ENCODE measurements at regions not wholly inside any gene's neighbourhood (a gene's known extent, or its start where the extent isn't known, plus 50 kb on each side); places are given as distances from the start of the nearest gene placed in this dataset.
"Not testable (repeated sequence)": the region's sequence is repeated elsewhere in the genome, so short reads cannot be mapped to it uniquely, and the experiment has no call there.

DNA sequence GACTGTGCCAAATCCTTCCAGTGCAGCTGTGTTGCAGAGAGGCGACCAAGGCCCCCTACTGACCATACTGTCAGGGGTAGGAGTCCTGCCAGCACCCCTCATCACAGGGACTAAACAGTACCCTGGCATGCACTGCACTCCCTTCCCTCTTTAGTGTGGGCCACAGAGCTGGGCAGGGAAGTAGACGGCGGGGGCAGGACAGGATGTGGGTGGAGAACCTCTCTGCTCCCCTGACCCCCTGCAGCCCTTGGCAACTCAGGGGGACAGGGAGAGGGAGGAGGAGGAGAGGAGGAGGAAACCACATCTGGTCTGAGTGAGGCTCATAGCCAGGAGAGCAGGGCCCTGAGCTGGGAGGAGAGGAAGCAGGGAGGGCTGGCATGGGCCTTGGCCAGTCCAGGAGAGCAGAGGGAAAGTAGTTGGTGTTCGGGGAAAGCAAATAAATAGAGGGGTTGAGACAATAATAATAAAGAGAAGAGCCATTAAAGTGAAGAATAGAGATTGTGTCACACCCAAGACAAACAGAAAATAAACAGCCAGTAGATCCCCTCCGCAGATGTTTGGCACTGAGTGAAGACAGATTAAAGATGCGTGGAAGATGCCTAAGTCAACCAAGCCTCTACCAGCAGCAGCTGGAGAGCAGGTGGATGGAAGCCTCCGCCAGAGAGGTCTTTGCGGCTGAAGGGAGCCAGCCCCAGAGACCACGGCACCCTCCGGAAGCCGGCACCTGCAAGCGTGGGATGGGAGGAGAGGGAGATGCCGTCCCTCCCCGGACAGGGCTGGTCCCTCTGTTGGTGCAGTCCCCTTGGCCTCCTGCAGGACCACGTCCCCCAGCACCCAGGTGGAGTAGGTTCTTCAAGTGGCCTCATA is 61.5 kb downstream of the RPUSD4 start:
- no peak for DNase-seq

- DNase-seq: no peak
These were observed 63.1 kb downstream of the RPUSD4 start for GRCh38 chr11:126148317-126148716.

DNA sequence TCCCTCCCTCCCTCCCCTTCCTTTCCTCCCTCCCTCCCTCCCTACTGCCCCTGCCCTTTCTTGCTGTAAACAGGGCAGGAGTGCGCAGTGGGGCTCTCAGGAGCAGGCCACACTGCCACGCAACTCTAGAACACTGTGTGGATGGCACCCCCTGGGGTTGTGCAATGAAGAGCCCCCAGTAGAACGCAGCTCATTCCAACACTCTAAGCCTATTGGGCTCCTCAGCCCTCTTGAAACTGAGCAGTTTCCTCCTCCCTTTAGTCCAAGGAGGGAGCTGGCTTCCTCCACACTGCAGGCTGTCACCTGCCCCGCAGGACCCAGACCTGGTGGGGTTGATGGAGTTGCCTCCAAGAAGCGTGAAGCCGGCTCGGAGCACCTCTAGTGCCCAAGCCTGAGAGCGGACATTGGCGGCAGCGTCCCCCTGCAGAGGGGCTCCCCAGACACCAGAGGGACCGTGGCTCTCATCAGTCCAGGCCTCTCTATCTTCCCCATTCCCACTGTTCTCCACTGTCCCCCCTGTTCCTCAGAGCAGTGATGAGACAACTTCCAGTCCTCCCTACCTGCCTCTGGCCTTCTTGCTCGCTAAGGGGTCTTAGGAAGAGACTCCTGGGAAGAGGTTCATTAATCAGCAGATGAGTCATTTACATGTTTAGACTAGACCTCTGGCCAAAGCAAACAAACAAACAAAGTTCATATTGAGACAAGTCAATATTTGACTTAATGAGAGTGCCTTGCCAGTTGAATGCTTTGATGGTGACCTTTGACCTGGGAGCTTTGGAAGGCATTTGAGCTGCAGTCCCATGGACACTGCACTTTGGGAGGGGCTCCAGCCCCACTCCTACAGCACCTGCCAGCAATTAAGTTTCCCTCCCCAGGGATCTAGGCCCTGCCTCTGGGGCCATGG is 64.0 kb downstream of the RPUSD4 start:
- DNase-seq: no peak

DNA sequence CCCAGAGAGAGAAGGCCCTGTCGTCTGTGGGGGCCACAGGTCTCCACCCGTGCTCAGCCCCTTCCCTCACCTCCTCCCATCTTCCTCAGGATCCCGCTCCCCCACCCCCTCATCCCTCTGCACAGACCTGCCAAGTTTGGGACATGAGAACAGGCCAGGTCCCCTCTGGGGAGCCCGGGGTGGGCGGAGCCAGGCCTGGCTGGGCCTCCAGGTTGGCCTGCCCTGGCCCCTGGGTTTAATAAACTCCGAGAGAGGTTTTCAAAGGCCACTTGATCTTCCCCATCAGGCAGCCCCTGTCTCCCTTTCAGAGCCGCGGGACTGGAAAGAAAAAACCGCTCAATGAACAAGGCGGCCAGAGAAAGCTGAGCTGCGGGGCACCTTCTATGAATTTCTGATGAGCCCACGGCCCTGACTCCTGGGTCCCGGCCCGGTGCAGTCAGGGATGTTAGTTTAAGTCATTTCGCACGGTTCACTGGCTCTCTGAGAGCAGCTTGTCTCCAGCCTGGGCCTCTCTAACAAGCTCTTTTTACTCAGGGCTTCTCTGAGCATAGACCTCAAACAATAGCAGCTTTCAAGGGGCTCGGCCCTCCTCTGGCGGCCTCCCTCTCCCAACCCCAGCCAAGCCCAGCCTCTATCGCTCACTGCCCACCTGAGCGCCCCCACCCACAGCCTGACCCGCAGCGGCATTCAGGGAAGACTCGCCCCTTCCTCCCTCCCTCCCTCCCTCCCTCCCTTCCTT is 64.8 kb downstream of the RPUSD4 start:
- no peak for DNase-seq

DNA sequence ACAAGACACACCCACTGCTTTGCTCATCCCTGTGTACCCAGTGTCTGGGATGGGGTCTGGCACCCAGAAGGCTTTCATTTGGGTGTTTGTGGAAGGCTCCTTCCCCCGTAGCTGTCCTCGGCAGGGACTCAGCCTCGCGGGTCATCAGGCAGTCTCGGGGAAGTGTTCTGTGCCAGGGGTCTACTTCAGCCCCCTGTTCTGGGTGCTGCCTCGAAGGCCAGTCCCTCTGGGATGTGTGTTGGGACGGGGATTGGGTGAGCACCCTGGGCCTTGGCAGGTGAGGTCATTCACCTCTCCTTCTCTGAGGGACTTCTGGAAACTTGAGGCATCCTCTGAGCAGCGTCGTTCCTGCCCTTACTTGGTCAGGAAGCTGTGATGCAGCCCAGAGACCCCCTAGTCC is 65.5 kb downstream of the RPUSD4 start:
- DNase-seq: no peak

DNA sequence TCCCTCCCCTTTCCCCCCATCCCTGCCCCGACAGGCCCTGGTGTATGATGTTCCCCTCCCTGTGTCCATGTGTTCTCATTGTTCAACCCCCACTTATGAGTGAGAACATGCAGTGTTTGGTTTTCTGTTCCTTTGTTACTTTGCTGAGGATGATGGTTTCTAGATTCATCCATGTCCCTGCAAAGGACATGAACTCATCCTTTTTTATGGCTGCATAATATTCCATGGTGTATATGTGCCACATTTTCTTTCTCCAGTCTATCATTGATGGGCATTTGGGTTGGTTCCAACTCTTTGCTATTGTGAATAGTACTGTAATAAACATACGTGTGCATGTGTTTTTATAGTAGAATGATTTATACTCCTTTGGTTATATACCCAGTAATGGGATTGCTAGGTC is 68.0 kb downstream of the RPUSD4 start:
- not testable (repeated sequence) for DNase-seq

- DNase-seq: peak; percentile 23
These were observed 70.5 kb downstream of the RPUSD4 start for GRCh38 chr11:126140926-126141280.

- no peak for DNase-seq
These were observed 71.1 kb downstream of the RPUSD4 start for GRCh38 chr11:126140201-126140925.

GRCh38 chr11:126139111-126140091 is 72.0 kb downstream of the RPUSD4 start:
- DNase-seq: no peak

GRCh38 chr11:126138636-126139035 is 72.8 kb downstream of the RPUSD4 start:
- DNase-seq: no peak

- DNase-seq: no peak
These were observed 74.3 kb downstream of the RPUSD4 start for GRCh38 chr11:126137136-126137535.

- DNase-seq: no peak
These were observed 73.8 kb upstream of the CDON start for GRCh38 chr11:126136507-126136906.

- no peak for DNase-seq
These were observed 72.8 kb upstream of the CDON start for GRCh38 chr11:126135235-126136176.

GRCh38 chr11:126134461-126135155 is 71.9 kb upstream of the CDON start:
- no peak for DNase-seq

- no peak for DNase-seq
These were observed 71.2 kb upstream of the CDON start for GRCh38 chr11:126133901-126134300.

DNA sequence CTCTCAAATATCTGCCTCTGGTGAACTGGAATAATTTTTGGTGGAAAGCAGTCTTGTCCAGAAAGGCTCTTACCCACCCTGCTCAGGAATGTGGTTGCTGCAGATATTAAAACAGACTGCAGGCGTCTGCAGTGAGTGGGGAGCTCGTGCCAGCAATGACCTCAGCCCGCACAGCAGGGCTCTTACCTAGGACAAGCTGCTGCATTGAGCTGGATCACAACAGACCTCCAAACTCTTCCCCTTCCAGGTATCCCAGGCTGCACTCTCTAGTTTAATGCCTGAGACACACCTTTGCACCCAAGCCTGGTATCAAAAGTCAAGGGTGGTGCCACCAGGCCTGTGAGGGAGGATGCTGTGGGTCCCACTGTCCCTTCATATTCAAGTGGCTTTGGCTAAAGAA is 69.7 kb upstream of the CDON start:
- DNase-seq: no peak

DNA sequence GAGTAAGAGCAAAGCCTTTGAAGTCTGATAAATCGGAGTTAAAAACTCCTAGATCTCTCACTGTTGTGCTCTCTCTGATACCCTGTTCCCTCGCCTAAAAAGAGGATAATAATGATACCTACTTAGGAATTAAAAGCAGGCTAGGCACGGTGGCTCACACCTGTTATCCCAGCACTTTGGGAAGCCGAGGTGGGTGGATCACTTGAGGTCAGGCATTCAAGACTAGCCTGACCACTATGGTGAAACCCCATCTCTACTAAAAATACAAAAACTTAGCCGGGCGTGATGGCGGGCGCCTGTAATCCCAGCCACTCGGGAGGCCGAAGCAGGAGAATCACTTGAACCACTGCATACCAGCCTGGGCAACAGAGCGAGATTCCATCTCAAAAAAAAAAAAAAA is 68.1 kb upstream of the CDON start:
- DNase-seq: not testable (repeated sequence)

DNA sequence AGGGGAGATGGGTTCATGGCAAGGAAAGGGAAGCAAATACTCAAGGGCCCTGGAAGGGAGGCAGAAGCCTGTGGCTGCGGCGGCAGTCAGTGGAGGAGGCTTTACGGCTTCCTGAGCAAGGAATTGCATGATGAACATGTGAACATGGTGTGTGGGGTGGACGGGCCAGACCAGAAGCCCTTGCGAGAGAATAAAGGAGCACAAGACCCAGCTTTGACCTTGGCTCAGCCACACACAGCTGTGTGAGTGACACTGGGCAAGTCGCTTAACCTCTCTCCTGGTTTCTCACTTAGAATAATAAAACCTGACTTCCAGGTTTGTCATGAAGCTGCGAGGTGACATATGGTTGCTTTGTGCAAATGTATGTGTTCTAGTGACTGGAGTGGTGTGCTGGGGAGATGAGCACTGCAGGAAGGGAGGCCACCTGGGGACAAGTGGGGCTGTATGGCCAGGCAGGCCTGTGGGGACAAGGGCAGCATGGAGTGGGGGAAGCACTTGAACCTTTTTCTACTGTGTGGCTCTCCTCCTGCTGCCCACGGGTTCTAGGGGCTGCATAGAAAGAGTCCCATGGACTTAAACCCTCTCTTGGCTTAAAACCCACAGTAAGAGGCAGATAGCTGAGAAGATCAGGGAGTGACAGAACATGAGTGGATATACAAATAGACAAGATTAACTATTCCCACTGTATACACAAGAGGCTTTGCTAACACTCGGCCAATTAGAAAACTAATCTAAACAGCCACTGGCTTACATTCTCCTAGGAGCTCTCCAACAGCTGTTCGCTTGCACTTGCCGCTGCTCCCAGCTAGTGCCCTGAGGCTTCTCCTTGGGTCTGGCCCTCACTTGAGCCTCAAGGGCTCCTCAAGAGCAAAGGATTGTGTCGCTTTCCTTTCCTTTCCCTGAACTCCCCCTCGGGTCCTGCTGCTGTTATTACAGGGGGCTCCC is 67.3 kb upstream of the CDON start:
- no peak for DNase-seq
